ENCODE measurements at regions not wholly inside any gene's neighbourhood (a gene's known extent, or its start where the extent isn't known, plus 50 kb on each side); places are given as distances from the start of the nearest gene placed in this dataset.

DNA sequence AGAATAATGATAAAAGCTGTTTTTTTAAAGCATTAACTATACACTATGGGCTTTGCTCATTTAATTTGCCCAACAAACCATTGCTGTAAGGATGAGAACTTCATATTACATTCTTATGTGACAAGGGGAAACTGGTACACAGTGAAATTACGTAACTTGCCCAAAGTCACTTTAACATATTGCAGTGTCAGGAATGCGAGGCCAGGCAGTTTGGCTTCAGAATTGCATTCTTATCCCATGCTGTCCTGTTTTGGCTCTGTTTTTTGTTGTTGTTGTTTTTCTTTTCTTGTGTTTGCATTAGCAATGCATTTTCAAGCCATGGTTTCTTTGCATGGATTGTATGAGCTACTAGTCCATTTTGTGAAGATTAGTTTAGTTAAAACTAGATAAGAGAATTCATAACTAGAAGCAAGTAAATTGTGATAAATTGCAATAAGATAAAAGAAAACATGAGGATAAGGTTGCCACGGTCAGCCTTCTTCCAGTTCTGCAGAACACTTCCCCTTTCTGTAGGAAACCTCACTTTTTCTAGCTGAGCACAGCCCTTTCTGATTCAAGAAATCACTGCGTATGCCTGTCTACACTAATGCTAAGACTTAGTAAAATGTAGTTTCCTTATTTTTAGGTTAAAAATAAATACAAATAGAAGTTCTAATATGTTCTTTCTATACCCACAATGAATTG lies 221.3 kb upstream of the KCNJ16 start:
- WGBS, result 42% methylated on average over 4 of the region's 4 CpGs
- peak in 1 of 3 donors; percentile 60 for DNase-seq

DNA sequence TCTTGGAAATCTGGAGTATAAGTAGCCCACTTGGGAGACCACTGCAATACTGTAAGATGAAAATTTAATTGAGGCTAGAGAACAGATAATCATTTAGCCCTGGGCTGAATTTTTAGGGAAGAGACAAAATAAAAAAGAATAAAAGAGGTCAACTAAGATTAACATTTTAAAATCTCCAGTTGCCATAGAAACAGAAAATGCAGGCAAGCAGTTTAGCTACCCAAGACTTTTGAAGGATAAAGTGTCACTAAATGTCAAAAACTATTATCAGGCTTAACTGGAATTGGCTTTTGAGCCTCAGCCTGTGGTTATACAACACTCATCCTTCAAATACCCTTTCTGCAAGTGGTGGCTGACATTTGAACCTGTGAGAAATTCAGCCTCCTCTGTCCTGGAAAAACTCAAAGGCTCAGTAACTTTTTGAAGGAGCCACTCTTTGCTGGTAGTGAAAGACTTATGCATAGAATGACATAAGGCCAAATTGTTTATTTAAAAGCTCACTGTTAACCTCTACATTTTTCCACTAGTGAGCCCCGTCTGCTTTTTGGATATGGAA lies 220.7 kb upstream of the KCNJ16 start:
- Histone ChIP-seq H3K9me3 (ENCODE audit: control insufficient read depth, low read length) (peaks cover 2% of the 10 kb centered on the region), H3K4me3 (ENCODE audit: low read length) (no peak overlapping the region)
- no peak for ATAC-seq

More for the DNA sequence above, 221.3 kb upstream of the KCNJ16 start:
- Histone ChIP-seq H3K27me3 (ENCODE audit: control insufficient read depth, insufficient read depth) (no peaks in the 10 kb centered on the region), H3K9me3 (ENCODE audit: control insufficient read depth, low read length) (peaks cover 2% of the 10 kb centered on the region), H3K27ac (ENCODE audit: low read length) (no peak overlapping the region), H3K4me3 (ENCODE audit: low read length) (no peak overlapping the region), H3K4me1 (ENCODE audit: control insufficient read depth, insufficient read depth, low read length) (no peaks in the 10 kb centered on the region)
- intact Hi-C loops (cut with DNase I), result no loop called here
- peak; percentile 51 to 68 for ATAC-seq

DNA sequence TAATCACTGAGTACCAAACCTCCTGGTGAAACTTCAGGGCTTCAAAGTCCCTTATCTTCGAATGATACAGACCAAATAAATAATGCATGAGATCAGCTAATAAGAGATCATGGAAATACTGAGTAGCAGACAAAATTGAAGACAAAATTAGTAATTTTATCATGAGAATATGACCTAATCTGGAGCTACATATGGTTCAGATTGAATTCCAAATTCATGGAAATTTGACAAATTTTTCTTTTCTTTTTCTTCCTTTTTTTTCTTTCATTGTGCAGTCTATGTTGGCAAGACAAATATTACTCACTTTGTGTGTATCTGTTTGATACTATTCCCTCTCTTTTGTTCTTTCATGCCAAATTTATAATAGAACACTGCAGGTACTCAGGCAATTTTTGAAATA lies 218.1 kb upstream of the KCNJ16 start:
- Histone ChIP-seq H3K4me3 (ENCODE audit: low read length) (no peak overlapping the region), H3K9me3 (ENCODE audit: control insufficient read depth, low read length) (peaks cover 2% of the 10 kb centered on the region), H3K27me3 (ENCODE audit: control insufficient read depth, insufficient read depth) (no peaks in the 10 kb centered on the region), H3K4me1 (ENCODE audit: control insufficient read depth, insufficient read depth, low read length) (no peaks in the 10 kb centered on the region), H3K27ac (ENCODE audit: low read length) (no peak overlapping the region)
- no peak for DNase-seq
- ATAC-seq, result no peak
- intact Hi-C loops (cut with DNase I), result no loop called here
- 76% methylated on average over 1 of the region's 1 CpG for WGBS

More for the DNA sequence above, 220.7 kb upstream of the KCNJ16 start:
- Histone ChIP-seq H3K4me1 (ENCODE audit: control insufficient read depth, insufficient read depth, low read length) (no peaks in the 10 kb centered on the region), H3K27ac (ENCODE audit: low read length) (no peak overlapping the region), H3K27me3 (ENCODE audit: control insufficient read depth, insufficient read depth) (no peaks in the 10 kb centered on the region)
- intact Hi-C loops (cut with DNase I), result no loop called here
- no peak for DNase-seq
- 55% methylated on average over 1 of the region's 1 CpG for WGBS

DNA sequence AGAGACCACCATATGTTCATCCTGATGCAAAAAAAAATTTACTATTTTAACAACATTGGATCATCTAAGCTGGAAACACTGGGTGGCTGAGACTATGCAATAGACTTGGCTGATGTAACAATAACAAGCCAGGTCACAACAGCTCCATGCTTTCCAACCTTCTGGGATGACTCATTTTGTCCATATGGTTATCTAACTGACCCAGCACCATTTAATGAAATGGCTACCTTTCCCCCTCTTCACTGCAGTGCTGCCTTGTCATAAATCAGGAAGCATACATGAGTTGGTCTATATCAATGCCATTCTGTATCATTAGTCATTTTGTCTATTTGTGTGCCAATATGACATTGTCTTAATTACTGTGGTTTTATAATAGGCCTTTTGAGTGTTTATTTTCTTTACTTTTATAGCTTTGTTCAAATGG lies 217.6 kb upstream of the KCNJ16 start:
- H3K4me1 ChIP-seq (ENCODE audit: control insufficient read depth, insufficient read depth, low read length), result no peaks in the 10 kb centered on the region
- H3K27me3 ChIP-seq (ENCODE audit: control insufficient read depth, insufficient read depth), result no peaks in the 10 kb centered on the region
- intact Hi-C loops (cut with DNase I), result no loop called here
- DNase-seq (no peak), ATAC-seq (no peak)
- no peak overlapping the region for H3K4me3 ChIP-seq (ENCODE audit: low read length)
- H3K9me3 ChIP-seq (ENCODE audit: control insufficient read depth, low read length), result peaks cover 2% of the 10 kb centered on the region
- H3K27ac ChIP-seq (ENCODE audit: low read length), result no peak overlapping the region

GRCh38 chr17:69858460-69858859 lies 216.6 kb upstream of the KCNJ16 start:
- Histone ChIP-seq H3K27me3 (ENCODE audit: control insufficient read depth, insufficient read depth) (no peaks in the 10 kb centered on the region), H3K4me1 (ENCODE audit: control insufficient read depth, insufficient read depth, low read length) (no peaks in the 10 kb centered on the region), H3K4me3 (ENCODE audit: low read length) (no peak overlapping the region), H3K27ac (ENCODE audit: low read length) (no peak overlapping the region), H3K9me3 (ENCODE audit: control insufficient read depth, low read length) (peaks cover 2% of the 10 kb centered on the region)
- no peak for DNase-seq
- no peak for ATAC-seq
- intact Hi-C loops (cut with DNase I), result no loop called here
- 75% methylated on average over 3 of the region's 3 CpGs for WGBS

- WGBS, result 84% methylated on average over 3 of the region's 3 CpGs
These were observed 214.8 kb upstream of the KCNJ16 start for GRCh38 chr17:69860142-69860680.

DNA sequence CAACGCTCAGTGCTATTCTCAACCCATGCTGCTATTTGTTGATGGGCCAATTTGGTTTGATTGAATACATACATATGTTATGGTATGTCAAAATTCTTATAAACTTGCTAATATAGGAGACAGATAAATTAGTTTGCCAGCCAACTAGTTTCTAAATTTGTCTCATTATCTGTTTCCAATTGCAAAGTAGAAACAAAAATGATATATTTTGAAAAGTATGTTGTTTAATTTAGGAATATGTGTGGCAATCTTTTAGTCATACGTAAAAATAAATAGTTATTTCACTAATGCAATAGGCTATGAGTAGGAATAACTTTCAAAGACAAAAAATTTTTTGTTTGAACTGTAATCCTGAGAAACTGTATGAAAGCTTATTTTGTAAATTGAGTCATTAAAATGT lies 210.6 kb upstream of the KCNJ16 start:
- no peak for DNase-seq
- intact Hi-C loops (cut with DNase I), result no loop called here
- Histone ChIP-seq H3K4me1 (ENCODE audit: control insufficient read depth, insufficient read depth, low read length) (no peaks in the 10 kb centered on the region), H3K27ac (ENCODE audit: low read length) (no peak overlapping the region), H3K4me3 (ENCODE audit: low read length) (no peak overlapping the region), H3K9me3 (ENCODE audit: control insufficient read depth, low read length) (no peaks in the 10 kb centered on the region), H3K27me3 (ENCODE audit: control insufficient read depth, insufficient read depth) (no peaks in the 10 kb centered on the region)
- WGBS, result 83% methylated on average over 2 of the region's 2 CpGs
- no peak for ATAC-seq

More at GRCh38 chr17:69860142-69860680, 214.8 kb upstream of the KCNJ16 start:
- DNase-seq (no peak), ATAC-seq (no peak)
- H3K4me3 ChIP-seq (ENCODE audit: low read length), result no peak overlapping the region
- no peak overlapping the region for H3K27ac ChIP-seq (ENCODE audit: low read length)
- H3K9me3 ChIP-seq (ENCODE audit: control insufficient read depth, low read length), result peaks cover 2% of the 10 kb centered on the region
- intact Hi-C loops (cut with DNase I), result no loop called here
- H3K27me3 ChIP-seq (ENCODE audit: control insufficient read depth, insufficient read depth), result no peaks in the 10 kb centered on the region
- H3K4me1 ChIP-seq (ENCODE audit: control insufficient read depth, insufficient read depth, low read length), result no peaks in the 10 kb centered on the region

DNA sequence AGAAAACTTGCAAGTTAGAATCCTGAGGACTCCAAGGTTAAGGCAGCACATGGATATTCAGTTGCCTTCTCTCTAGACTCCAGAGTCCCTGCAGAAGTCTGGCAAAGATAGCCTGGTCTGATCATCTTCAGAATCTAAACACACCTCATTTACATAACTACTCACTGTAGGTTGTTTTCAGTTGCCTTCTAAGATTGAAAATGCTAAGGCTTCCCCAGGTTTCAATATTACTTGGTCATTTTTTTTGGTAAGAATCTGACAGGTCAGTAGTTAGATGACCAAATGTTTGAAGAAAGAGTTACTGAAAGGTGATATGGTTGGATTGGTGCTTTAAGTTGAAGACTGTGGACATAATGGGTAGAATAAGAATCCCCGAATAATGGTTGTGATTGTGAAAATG lies 205.4 kb upstream of the KCNJ16 start:
- intact Hi-C loops (cut with DNase I), result no loop called here
- ATAC-seq (no peak), DNase-seq (no peak)

DNA sequence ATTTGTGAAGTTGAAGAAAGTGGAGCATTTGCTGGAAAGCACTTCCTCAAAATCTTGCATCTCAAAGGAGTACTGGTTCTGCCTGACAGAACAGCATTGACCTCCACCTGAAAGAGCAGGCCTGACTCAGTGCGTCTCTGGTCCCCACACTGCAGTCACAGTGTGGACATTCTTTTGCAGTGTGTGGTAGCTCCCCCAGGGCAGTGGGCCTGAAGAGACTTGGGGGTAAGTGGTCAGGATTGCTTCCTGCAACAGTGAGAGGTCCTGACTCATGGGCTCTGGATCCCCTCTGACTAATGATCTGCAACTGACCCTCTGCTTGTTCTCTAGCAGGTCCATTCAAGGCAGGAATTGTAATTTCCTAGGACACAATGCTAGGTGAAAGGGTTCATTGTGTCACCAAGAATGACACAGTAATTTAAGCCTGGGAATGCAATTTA lies 204.9 kb upstream of the KCNJ16 start:
- ATAC-seq, result no peak
- no peak for DNase-seq
- H3K27me3 ChIP-seq (ENCODE audit: control insufficient read depth, insufficient read depth), result no peaks in the 10 kb centered on the region
- intact Hi-C loops (cut with DNase I), result no loop called here
- H3K9me3 ChIP-seq (ENCODE audit: control insufficient read depth, low read length), result no peaks in the 10 kb centered on the region
- WGBS, result 90% methylated on average over 1 of the region's 1 CpG
- no peak overlapping the region for H3K4me3 ChIP-seq (ENCODE audit: low read length)
- H3K27ac ChIP-seq (ENCODE audit: low read length), result no peak overlapping the region
- H3K4me1 ChIP-seq (ENCODE audit: control insufficient read depth, insufficient read depth, low read length), result no peaks in the 10 kb centered on the region

More for the DNA sequence above, 205.4 kb upstream of the KCNJ16 start:
- Histone ChIP-seq H3K27ac (ENCODE audit: low read length) (no peak overlapping the region), H3K27me3 (ENCODE audit: control insufficient read depth, insufficient read depth) (no peaks in the 10 kb centered on the region), H3K9me3 (ENCODE audit: control insufficient read depth, low read length) (no peaks in the 10 kb centered on the region), H3K4me1 (ENCODE audit: control insufficient read depth, insufficient read depth, low read length) (no peaks in the 10 kb centered on the region), H3K4me3 (ENCODE audit: low read length) (no peak overlapping the region)
- WGBS, result 90% methylated on average over 1 of the region's 1 CpG

- H3K27ac ChIP-seq (ENCODE audit: low read length), result no peak overlapping the region
- H3K9me3 ChIP-seq (ENCODE audit: control insufficient read depth, low read length), result no peaks in the 10 kb centered on the region
- 55% methylated on average over 3 of the region's 3 CpGs for WGBS
- no peak overlapping the region for H3K4me3 ChIP-seq (ENCODE audit: low read length)
- no peak for ATAC-seq
- no peaks in the 10 kb centered on the region for H3K27me3 ChIP-seq (ENCODE audit: control insufficient read depth, insufficient read depth)
- intact Hi-C loops (cut with DNase I), result no loop called here
- no peak for DNase-seq
- no peaks in the 10 kb centered on the region for H3K4me1 ChIP-seq (ENCODE audit: control insufficient read depth, insufficient read depth, low read length)
These were observed 204.2 kb upstream of the KCNJ16 start for GRCh38 chr17:69870751-69871199.

- no peak overlapping the region for H3K4me3 ChIP-seq (ENCODE audit: low read length)
- no peaks in the 10 kb centered on the region for H3K9me3 ChIP-seq (ENCODE audit: control insufficient read depth, low read length)
- H3K27me3 ChIP-seq (ENCODE audit: control insufficient read depth, insufficient read depth), result no peaks in the 10 kb centered on the region
- WGBS, result 97% methylated on average over 3 of the region's 3 CpGs
- DNase-seq (no peak), ATAC-seq (no peak)
- H3K4me1 ChIP-seq (ENCODE audit: control insufficient read depth, insufficient read depth, low read length), result no peaks in the 10 kb centered on the region
- intact Hi-C loops (cut with DNase I), result no loop called here
- no peak overlapping the region for H3K27ac ChIP-seq (ENCODE audit: low read length)
These were observed 203.7 kb upstream of the KCNJ16 start for GRCh38 chr17:69871318-69871717.
